ENCODE measurements at regions not wholly inside any gene's neighbourhood (a gene's known extent, or its start where the extent isn't known, plus 50 kb on each side); places are given as distances from the start of the nearest gene placed in this dataset.

GRCh38 chr10:44184633-44185314 is 200.1 kb downstream of the CXCL12 start:
- TF ChIP-seq EZH2 (IDR thresholded peaks at IDR 0.05; ENCODE audit: borderline replicate concordance, low read depth, low read length, severe bottlenecking) (no peak), CTCF (IDR thresholded peaks at IDR 0.05; ENCODE audit: borderline replicate concordance, extremely low read depth, low read length, poor library complexity, severe bottlenecking) (no peak)
